Astrocyte (in vitro differentiated cells and primary cell): ENCODE measurements at regions not wholly inside any gene's neighbourhood (a gene's known extent, or its start where the extent isn't known, plus 50 kb on each side); places are given as distances from the start of the nearest gene placed in this dataset.

Experiments used
- DNase-seq: peaks from one replicate; pipeline ENCODE4 v3.0.0-alpha.2; 2010; ENCODE audit warnings: low read depth
- FAIRE-seq: peaks from 2 replicates; lab custom pipeline; 2011; peaks lifted over from hg19 to GRCh38; lab: Jason Lieb, UNC
- H2AFZ ChIP-seq: 2 replicates; pipeline ENCODE4 v1.6.0; 2012; ENCODE audit warnings: low read depth, low read length, inconsistent platforms
- H3K27ac ChIP-seq: 2 replicates; pipeline ENCODE4 v1.5.1; 2011; ENCODE audit warnings: low read depth, low read length, inconsistent platforms
- H3K27me3 ChIP-seq: 2 replicates; pipeline ENCODE4 v1.6.0; 2011; ENCODE audit warnings: low read length, inconsistent platforms; ENCODE audit not compliant: insufficient read depth
- H3K36me3 ChIP-seq: 2 replicates; pipeline ENCODE4 v1.5.1; 2011; ENCODE audit warnings: low read length, inconsistent platforms; ENCODE audit not compliant: insufficient read depth
- H3K4me1 ChIP-seq: 2 replicates; pipeline ENCODE4 v1.5.1; 2011; ENCODE audit warnings: low read length, inconsistent platforms; ENCODE audit not compliant: insufficient read depth
- H3K4me2 ChIP-seq: 2 replicates; pipeline ENCODE4 v1.6.0; 2012; ENCODE audit warnings: low read length, inconsistent platforms
- H3K4me3 ChIP-seq: 2 replicates; pipeline ENCODE4 v1.5.1; 2011; ENCODE audit warnings: low read depth, mild to moderate bottlenecking, low read length, inconsistent platforms; ENCODE audit not compliant: insufficient read depth
- H3K79me2 ChIP-seq: 2 replicates; pipeline ENCODE4 v1.6.0; 2012; ENCODE audit warnings: mild to moderate bottlenecking, low read length, inconsistent platforms; ENCODE audit not compliant: insufficient read depth
- H3K9ac ChIP-seq: 2 replicates; pipeline ENCODE4 v1.6.0; 2012; ENCODE audit warnings: mild to moderate bottlenecking, low read length, inconsistent platforms
- H3K9me3 ChIP-seq: 2 replicates; pipeline ENCODE4 v1.5.1; 2012; ENCODE audit warnings: low read depth, mild to moderate bottlenecking, low read length, inconsistent platforms; ENCODE audit not compliant: insufficient read depth
- H4K20me1 ChIP-seq: 2 replicates; pipeline ENCODE4 v1.6.0; 2012; ENCODE audit warnings: low read length, inconsistent platforms; ENCODE audit not compliant: insufficient read depth
- H3K27ac Mint-ChIP-seq: one replicate; pipeline ENCODE4 v1.8.0; 2021; ENCODE audit warnings: mild to moderate bottlenecking, mixed read lengths; ENCODE audit not compliant: unreplicated experiment
- H3K27me3 Mint-ChIP-seq: one replicate; pipeline ENCODE4 v1.8.0; 2021; ENCODE audit warnings: low read depth, mixed read lengths; ENCODE audit not compliant: unreplicated experiment
- H3K36me3 Mint-ChIP-seq: one replicate; pipeline ENCODE4 v1.8.0; 2021; ENCODE audit warnings: low read depth, mixed read lengths; ENCODE audit not compliant: unreplicated experiment
- H3K4me1 Mint-ChIP-seq: one replicate; pipeline ENCODE4 v1.8.0; 2021; ENCODE audit warnings: low read depth, mixed read lengths; ENCODE audit not compliant: unreplicated experiment
- H3K4me3 Mint-ChIP-seq: one replicate; pipeline ENCODE4 v1.8.0; 2021; ENCODE audit warnings: mild to moderate bottlenecking, moderate library complexity, mixed read lengths; ENCODE audit not compliant: unreplicated experiment
- H3K9me3 Mint-ChIP-seq: one replicate; pipeline ENCODE4 v1.8.0; 2021; ENCODE audit warnings: mild to moderate bottlenecking, mixed read lengths; ENCODE audit not compliant: unreplicated experiment
- CTCF ChIP-seq: IDR thresholded peaks from 2 replicates; pipeline ENCODE4 v1.5.1; 2011; ENCODE audit warnings: low read depth, mild to moderate bottlenecking, inconsistent platforms, low read length, moderate library complexity; ENCODE audit not compliant: insufficient read depth
- EZH2 ChIP-seq: IDR thresholded peaks from 2 replicates; pipeline ENCODE4 v1.6.1; 2012; ENCODE audit warnings: mild to moderate bottlenecking, low read length, inconsistent platforms; ENCODE audit not compliant: insufficient read depth

GRCh38 chr13:39253774-39254173, 215.5 kb downstream of the NHLRC3 start:
- FAIRE-seq (no peak), DNase-seq (no peak)
- Mint-ChIP-seq H3K4me3 (no peak overlapping the region), H3K9me3 (no peaks in the 10 kb centered on the region), H3K27ac (no peak overlapping the region), H3K36me3 (no peaks in the 10 kb centered on the region), H3K4me1 (peaks cover 2% of the 10 kb centered on the region), H3K27me3 (no peaks in the 10 kb centered on the region)
- Histone ChIP-seq H3K9ac (no peak overlapping the region), H3K4me3 (no peak overlapping the region), H2AFZ (no peak overlapping the region), H4K20me1 (no peaks in the 10 kb centered on the region), H3K9me3 (no peaks in the 10 kb centered on the region), H3K4me1 (no peaks in the 10 kb centered on the region), H3K4me2 (no peak overlapping the region), H3K79me2 (no peaks in the 10 kb centered on the region), H3K36me3 (no peaks in the 10 kb centered on the region), H3K27me3 (no peaks in the 10 kb centered on the region), H3K27ac (no peak overlapping the region)
- TF ChIP-seq CTCF: no peak
- no peak for TF ChIP-seq EZH2

GRCh38 chr13:39254601-39255000, 216.3 kb downstream of the NHLRC3 start:
- Histone ChIP-seq H4K20me1 (no peaks in the 10 kb centered on the region), H3K9ac (no peak overlapping the region), H3K4me2 (no peak overlapping the region), H3K27ac (no peak overlapping the region), H3K9me3 (no peaks in the 10 kb centered on the region), H2AFZ (no peak overlapping the region), H3K27me3 (no peaks in the 10 kb centered on the region), H3K4me3 (no peak overlapping the region), H3K4me1 (no peaks in the 10 kb centered on the region), H3K79me2 (no peaks in the 10 kb centered on the region), H3K36me3 (no peaks in the 10 kb centered on the region)
- DNase-seq (no peak), FAIRE-seq (no peak)
- Mint-ChIP-seq H3K4me1 (peaks cover 2% of the 10 kb centered on the region), H3K36me3 (no peaks in the 10 kb centered on the region), H3K4me3 (no peak overlapping the region), H3K27ac (no peak overlapping the region), H3K9me3 (no peaks in the 10 kb centered on the region), H3K27me3 (no peaks in the 10 kb centered on the region)
- no peak for TF ChIP-seq CTCF

DNA sequence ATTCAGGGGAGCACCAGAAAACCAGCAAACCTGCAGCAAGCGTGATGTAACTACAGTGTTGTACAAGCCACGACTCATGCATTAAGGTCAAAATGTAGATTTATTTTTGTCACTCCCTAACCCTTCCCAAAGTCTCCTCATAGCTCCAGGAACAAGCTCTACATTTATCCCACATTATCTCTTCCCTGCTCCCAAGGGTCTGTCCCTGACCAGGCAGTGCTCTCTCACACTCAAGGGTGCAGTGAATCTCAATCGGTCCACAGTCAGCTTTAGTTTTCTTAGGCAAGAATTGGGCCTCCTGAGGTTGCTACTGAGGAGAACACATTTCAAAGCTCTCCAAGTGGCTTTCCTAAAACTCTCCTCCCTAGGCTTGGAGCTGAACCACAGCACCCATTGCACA, 219.4 kb downstream of the NHLRC3 start:
- TF ChIP-seq EZH2: no peak
- TF ChIP-seq CTCF: no peak

More for the DNA sequence above, 219.4 kb downstream of the NHLRC3 start:
- DNase-seq (no peak), FAIRE-seq (no peak)
- Mint-ChIP-seq H3K27ac (no peak overlapping the region), H3K4me3 (no peak overlapping the region), H3K27me3 (no peaks in the 10 kb centered on the region), H3K9me3 (no peaks in the 10 kb centered on the region), H3K4me1 (peaks cover 2% of the 10 kb centered on the region), H3K36me3 (no peaks in the 10 kb centered on the region)
- Histone ChIP-seq H3K9ac (no peak overlapping the region), H2AFZ (no peak overlapping the region), H3K4me1 (no peaks in the 10 kb centered on the region), H3K4me2 (no peak overlapping the region), H3K27me3 (no peaks in the 10 kb centered on the region), H3K4me3 (no peak overlapping the region), H3K36me3 (no peaks in the 10 kb centered on the region), H3K27ac (no peak overlapping the region), H4K20me1 (no peaks in the 10 kb centered on the region), H3K79me2 (no peaks in the 10 kb centered on the region), H3K9me3 (no peaks in the 10 kb centered on the region)
